HL-60 (cell line): ENCODE measurements at regions not wholly inside any gene's neighbourhood (a gene's known extent, or its start where the extent isn't known, plus 50 kb on each side); places are given as distances from the start of the nearest gene placed in this dataset.

Experiments used
- DNase-seq, 2 experiments: peaks; one replicate each; pipeline ENCODE4 v3.0.0-alpha.2; 2010 to 2020; ENCODE audit warnings: low read depth in 1 of 2, low spot score in 1 of 2
- H3K27ac ChIP-seq: fragments of 250-450 bp; sonication (Bioruptor Pico); replicated peaks from 2 replicates; pipeline ENCODE4 v1.5.1; 2020; ENCODE audit warnings: mild to moderate bottlenecking, moderate library complexity
- H3K27me3 ChIP-seq: fragments of 250-450 bp; sonication (Bioruptor Pico); 2 replicates; pipeline ENCODE4 v1.5.1; 2021; ENCODE audit warnings: mild to moderate bottlenecking, moderate library complexity; ENCODE audit not compliant: insufficient read depth, poor library complexity, severe bottlenecking
- H3K4me3 ChIP-seq: replicated peaks from 2 replicates; pipeline ENCODE4 v1.5.1; 2011; ENCODE audit warnings: mild to moderate bottlenecking, control low read depth, low read length; ENCODE audit not compliant: insufficient read depth
- GABPA ChIP-seq: IDR thresholded peaks from 2 replicates; pipeline ENCODE4 v1.6.1; 2012; ENCODE audit warnings: low read depth
- POLR2AphosphoS5 ChIP-seq: IDR thresholded peaks from 2 replicates; pipeline ENCODE4 v1.6.1; 2012; ENCODE audit warnings: low read depth
- SPI1 ChIP-seq: IDR thresholded peaks from 2 replicates; pipeline ENCODE4 v1.6.1; 2012; ENCODE audit warnings: low read depth, mild to moderate bottlenecking, borderline replicate concordance
- TF ChIP-seq, protein P1 (sequence below): IDR thresholded peaks from one replicate; pipeline ENCODE4 v1.5.1; 2011; ENCODE audit warnings: low read length, control low read depth, inconsistent platforms; ENCODE audit not compliant: insufficient read depth
- TF ChIP-seq, protein P2 (sequence below): IDR thresholded peaks from 2 replicates; pipeline ENCODE4 v1.6.1; 2012; ENCODE audit warnings: low read depth; ENCODE audit not compliant: insufficient replicate concordance

DNA sequence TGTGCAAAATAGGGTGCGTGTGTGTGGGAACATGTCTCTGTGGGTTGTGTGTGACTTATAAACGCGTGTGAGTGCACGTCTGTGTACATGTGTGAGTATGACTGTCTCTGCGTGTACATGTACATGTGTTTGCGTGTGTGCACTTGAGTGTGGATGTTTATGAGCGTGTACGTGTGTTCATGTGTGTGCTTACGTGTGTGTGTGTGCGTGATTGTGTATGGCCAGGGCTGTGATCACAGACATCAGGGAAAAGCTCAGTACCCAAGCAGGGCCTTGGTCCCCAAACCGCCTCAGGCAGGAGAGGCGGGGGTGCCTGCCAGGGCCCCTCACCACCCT, 326.3 kb upstream of the DIO3 start:
- TF ChIP-seq SPI1 (no peak), GABPA (no peak), POLR2AphosphoS5 (no peak)
- TF ChIP-seq, protein P1, sequence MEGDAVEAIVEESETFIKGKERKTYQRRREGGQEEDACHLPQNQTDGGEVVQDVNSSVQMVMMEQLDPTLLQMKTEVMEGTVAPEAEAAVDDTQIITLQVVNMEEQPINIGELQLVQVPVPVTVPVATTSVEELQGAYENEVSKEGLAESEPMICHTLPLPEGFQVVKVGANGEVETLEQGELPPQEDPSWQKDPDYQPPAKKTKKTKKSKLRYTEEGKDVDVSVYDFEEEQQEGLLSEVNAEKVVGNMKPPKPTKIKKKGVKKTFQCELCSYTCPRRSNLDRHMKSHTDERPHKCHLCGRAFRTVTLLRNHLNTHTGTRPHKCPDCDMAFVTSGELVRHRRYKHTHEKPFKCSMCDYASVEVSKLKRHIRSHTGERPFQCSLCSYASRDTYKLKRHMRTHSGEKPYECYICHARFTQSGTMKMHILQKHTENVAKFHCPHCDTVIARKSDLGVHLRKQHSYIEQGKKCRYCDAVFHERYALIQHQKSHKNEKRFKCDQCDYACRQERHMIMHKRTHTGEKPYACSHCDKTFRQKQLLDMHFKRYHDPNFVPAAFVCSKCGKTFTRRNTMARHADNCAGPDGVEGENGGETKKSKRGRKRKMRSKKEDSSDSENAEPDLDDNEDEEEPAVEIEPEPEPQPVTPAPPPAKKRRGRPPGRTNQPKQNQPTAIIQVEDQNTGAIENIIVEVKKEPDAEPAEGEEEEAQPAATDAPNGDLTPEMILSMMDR, result no peak
- TF ChIP-seq, protein P2, sequence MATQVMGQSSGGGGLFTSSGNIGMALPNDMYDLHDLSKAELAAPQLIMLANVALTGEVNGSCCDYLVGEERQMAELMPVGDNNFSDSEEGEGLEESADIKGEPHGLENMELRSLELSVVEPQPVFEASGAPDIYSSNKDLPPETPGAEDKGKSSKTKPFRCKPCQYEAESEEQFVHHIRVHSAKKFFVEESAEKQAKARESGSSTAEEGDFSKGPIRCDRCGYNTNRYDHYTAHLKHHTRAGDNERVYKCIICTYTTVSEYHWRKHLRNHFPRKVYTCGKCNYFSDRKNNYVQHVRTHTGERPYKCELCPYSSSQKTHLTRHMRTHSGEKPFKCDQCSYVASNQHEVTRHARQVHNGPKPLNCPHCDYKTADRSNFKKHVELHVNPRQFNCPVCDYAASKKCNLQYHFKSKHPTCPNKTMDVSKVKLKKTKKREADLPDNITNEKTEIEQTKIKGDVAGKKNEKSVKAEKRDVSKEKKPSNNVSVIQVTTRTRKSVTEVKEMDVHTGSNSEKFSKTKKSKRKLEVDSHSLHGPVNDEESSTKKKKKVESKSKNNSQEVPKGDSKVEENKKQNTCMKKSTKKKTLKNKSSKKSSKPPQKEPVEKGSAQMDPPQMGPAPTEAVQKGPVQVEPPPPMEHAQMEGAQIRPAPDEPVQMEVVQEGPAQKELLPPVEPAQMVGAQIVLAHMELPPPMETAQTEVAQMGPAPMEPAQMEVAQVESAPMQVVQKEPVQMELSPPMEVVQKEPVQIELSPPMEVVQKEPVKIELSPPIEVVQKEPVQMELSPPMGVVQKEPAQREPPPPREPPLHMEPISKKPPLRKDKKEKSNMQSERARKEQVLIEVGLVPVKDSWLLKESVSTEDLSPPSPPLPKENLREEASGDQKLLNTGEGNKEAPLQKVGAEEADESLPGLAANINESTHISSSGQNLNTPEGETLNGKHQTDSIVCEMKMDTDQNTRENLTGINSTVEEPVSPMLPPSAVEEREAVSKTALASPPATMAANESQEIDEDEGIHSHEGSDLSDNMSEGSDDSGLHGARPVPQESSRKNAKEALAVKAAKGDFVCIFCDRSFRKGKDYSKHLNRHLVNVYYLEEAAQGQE, result no peak
- no peak for DNase-seq
- Histone ChIP-seq H3K27me3 (no peaks in the 10 kb centered on the region), H3K4me3 (no peak overlapping the region), H3K27ac (no peak overlapping the region)

DNA sequence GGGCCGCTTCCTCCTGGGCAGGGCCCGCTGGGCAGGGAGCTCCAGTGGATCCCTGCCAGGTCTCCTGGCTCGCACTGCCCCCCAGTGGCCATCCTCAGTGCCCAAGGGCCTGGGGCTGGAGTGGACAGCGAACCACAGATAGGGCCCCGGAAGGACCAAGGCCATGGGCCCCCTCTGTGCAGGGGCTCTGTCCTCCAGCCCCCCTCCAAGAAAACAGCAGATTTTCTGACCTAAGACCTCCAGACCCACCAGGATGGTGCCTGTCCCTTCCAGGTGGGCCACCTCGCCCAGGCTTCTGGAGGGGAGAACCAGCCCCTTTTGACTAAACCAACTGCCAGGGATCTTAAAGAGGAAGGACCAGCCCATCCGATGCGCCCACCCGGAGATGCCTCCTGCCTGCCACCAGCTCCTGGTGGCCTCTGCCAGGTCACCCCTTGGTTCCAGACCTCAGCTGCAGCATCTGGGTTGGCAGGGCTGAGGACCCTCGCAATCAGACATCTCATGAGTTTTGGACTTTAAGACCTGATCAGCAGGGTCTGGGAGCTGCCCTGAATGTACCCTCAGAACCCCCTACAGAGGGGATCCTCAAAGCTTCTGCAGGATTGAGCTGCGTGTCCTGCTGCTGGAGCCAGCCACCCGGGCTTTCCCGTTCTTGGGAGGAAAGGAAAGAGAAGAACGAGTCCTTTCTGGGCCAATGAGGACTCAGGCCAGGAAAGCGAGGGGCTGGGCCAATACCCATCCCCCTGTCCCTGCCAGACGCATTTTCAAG, 325.8 kb upstream of the DIO3 start:
- no peak overlapping the region for H3K4me3 ChIP-seq
- peak; percentile 10 to 49 for DNase-seq
- TF ChIP-seq GABPA (no peak), SPI1 (no peak), POLR2AphosphoS5 (no peak)
- TF ChIP-seq, protein P1, result peak; percentile 36
- TF ChIP-seq, protein P2, result no peak
- H3K27me3 ChIP-seq, result no peaks in the 10 kb centered on the region
- no peak overlapping the region for H3K27ac ChIP-seq

DNA sequence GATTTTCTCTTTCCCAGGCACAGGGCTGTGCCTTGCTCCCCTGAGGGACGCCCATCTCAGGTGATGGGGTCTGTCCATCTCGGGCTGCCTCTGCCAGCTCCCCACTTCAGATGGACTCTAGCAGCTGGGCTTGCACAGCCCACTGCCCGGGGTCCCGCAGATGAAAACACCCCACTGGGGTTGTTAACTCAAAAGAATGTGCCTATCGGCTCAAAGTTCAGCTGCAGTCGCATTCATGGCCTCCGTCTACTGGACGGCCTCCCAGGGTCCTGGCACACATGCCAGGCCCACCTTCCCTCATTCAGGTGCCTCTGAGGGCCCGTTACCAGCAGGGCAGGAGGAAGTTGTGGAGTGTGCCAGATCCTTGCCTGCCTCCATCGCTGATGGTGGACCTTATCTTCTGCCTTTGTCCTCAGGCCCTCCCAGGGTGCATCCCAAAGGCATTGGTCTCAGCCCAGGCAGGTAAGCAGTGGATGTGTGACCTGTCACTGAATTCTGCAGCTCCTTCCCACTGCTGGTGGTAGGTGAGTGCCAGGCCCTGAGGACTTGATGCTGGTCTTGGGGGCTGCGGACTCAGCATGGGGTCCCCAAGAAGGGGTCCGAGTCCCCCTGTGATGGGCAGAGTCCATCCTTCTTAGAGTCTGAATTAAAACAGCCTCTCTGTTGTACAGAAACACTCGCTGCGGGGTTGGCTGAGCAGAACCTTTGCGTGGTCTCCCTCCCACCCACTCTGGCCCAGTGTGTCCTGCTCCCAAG, 324.6 kb upstream of the DIO3 start:
- Histone ChIP-seq H3K4me3 (no peak overlapping the region), H3K27me3 (no peaks in the 10 kb centered on the region)

More for the DNA sequence above, 324.6 kb upstream of the DIO3 start:
- no peak for DNase-seq
- H3K27ac ChIP-seq, result no peak overlapping the region
- no peak for TF ChIP-seq POLR2AphosphoS5
- TF ChIP-seq, protein P1, result no peak
- TF ChIP-seq, protein P2, result no peak
- TF ChIP-seq SPI1, result no peak
- TF ChIP-seq GABPA, result no peak
